HG02938 (cell line): ENCODE measurements at regions not wholly inside any gene's neighbourhood (a gene's known extent, or its start where the extent isn't known, plus 50 kb on each side); places are given as distances from the start of the nearest gene placed in this dataset.
"Not testable (repeated sequence)": the region's sequence is repeated elsewhere in the genome, so short reads cannot be mapped to it uniquely, and the experiment has no call there.

ENCODE experiments used
- ATAC-seq: cut with Tn5 transposase; IDR thresholded peaks from one replicate; pipeline ENCODE4 v1.9.1; 2021; ENCODE audit warnings: mild to moderate bottlenecking, moderate library complexity; ENCODE audit not compliant: unreplicated experiment

- ATAC-seq, result no peak
These were observed 92.5 kb upstream of the ZNF366 start for GRCh38 chr5:72599519-72600370.

- no peak for ATAC-seq
These were observed 91.8 kb upstream of the ZNF366 start for GRCh38 chr5:72599065-72599433.

DNA sequence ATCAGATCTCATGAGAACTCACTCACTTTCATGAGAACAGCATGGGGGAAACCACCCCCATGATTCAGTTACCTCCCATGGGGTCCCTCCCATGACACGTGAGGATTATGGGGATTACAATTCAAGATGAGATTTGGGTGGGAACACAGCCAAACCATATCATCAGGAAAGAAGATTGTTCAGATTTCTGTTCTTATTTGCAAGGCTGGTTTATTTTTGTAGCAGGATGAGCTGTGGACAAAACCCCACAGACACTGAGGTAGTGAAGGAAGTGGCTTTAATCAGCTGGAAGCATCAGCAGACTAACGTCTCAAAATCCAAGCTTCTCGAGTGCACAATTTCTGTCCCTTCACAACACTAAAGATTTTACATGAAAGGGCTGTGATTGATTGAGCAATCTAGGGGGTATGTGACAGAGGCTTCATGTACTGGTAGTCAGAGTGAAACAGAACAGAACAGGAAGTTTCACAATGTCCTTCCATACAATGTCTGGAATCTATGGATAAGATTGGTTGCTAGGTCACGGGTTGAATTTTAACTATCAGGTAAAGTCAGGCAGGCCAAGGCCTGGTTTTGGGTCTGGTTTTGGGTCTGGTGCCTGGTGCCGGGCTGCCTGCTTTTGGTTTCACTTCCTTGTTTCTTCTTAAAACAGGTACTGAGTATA lies 91.3 kb upstream of the ZNF366 start:
- ATAC-seq, result no peak

DNA sequence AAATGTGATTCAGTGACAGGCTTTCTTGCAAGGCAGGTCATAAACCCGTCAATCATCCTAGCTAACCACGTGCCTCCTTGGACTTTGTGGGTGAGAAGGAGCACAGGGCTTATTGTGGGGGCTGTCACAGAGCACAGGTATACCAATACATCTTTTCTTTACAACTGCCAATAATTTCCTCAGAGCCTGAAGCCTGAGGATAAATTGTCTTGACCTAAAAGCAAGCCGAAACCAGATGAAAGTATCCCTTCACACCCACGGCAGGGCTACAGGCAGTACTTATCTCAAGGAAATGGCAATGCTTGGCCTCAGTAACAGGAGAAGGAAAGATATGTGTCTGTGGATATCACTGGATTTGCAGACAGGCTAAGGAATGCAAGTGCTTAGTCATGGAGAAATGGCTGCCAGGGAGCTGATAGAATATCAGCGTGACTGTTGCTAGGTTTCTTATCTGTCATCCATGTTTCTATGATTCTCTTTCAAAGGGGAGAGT lies 90.3 kb upstream of the ZNF366 start:
- ATAC-seq, result no peak

GRCh38 chr5:72596956-72597355 lies 89.7 kb upstream of the ZNF366 start:
- no peak for ATAC-seq

- no peak for ATAC-seq
These were observed 81.4 kb upstream of the ZNF366 start for GRCh38 chr5:72588640-72589039.

- no peak for ATAC-seq
These were observed 80.6 kb upstream of the ZNF366 start for GRCh38 chr5:72587661-72588308.

- ATAC-seq, result no peak
These were observed 79.7 kb upstream of the ZNF366 start for GRCh38 chr5:72586788-72587530.

- peak; percentile 56 for ATAC-seq
These were observed 77.3 kb upstream of the ZNF366 start for GRCh38 chr5:72584466-72584865.

GRCh38 chr5:72579290-72579689 lies 72.1 kb upstream of the ZNF366 start:
- ATAC-seq, result not testable (repeated sequence)

GRCh38 chr5:72572236-72572765 lies 65.1 kb upstream of the ZNF366 start:
- no peak for ATAC-seq

DNA sequence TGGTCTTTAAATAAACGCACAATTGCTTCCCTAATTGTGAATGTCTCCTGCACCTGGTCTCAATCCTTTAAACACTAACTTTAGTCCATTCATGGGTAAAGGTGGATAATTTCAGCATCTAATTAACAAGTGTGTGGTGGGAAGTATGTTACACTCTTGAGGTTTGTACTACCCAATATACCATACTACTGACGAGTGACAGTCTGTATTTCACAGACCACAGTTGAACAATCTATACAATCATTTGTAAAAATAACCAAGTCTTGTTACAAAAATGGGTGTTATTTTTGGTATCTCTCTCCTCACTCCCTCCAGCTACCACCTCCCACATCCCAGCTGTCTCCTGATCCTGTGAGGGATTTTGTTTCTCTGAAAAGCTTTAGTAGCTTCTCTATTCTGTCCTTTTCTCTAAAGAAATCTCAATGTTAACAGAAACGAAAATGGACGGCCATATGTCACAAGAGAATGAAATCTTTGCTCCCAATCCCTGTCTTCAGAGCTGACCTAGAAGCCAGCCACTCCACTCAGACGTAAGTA lies 62.3 kb upstream of the ZNF366 start:
- ATAC-seq, result no peak

DNA sequence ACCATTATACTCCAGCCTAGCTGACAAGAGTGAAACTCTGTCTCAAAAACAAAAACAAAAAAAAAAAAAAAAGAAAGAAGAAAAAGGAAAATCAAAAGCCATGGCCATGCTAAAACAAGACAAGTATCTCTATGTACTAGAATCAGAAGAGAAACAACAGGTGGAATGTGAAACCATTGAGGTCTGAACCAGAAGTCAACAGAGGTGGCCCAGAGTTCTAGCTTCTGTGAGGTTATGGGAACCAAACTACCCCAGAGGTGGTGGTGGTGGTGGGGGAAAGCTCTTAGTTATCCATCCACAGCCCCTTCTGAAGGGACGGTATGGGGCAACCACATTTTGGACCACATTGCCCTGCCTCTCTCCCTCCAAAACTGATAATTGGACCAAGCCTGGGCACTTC lies 59.5 kb upstream of the ZNF366 start:
- no peak for ATAC-seq

DNA sequence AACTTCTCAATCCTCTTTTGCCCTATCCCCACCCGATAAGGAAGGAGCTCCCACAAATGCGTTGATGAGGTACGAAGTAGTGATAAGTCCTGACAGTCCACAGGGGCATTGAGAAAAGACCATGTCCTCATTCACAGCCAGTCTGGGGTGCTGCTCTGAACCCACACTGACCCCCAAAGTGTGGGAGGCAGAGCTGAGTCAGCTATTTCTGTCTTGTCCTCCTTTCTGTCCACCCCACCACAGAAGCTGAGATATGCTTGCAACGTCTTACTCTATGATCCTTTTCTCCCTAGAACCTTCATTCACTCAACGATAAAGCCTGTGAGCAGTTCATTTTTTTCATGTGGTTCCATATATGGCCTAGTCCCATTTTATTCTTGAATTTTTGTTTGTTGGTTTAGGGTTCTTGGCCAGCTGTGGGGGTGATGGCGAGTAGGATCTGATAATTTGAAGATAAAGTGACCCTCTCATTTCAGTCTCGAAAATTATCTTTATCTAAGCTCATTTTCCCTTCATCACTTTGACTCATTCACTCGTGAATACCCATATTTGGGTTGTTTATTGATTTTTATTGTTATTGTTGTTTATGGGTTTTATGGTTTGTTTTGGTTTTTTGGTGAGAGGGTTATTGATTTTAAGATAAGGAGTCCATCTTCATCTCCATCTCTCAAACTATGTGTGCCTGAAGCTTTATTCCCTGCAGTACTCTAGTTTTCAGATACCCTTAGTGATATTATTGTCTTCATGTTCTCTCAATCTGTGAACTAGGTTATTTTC lies 58.5 kb upstream of the ZNF366 start:
- no peak for ATAC-seq

DNA sequence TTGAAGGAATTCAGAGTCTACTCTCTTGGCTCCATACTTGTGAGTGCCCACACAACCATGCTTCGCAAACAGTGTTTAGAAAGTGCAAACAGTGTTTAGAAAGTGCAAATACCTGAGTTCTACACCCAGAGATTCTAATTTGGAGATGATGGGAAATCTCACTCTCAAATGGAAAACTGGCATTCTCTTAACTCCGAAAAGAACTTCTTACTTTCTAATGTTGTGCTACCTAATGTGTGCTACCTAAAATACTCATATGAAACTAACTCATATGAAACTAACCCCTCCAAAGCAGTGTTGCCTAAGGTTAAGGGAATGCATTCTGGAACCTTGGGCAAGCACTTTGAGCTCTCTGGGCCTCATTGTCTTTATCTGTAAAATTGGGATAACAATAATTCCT lies 55.5 kb upstream of the ZNF366 start:
- ATAC-seq, result no peak

DNA sequence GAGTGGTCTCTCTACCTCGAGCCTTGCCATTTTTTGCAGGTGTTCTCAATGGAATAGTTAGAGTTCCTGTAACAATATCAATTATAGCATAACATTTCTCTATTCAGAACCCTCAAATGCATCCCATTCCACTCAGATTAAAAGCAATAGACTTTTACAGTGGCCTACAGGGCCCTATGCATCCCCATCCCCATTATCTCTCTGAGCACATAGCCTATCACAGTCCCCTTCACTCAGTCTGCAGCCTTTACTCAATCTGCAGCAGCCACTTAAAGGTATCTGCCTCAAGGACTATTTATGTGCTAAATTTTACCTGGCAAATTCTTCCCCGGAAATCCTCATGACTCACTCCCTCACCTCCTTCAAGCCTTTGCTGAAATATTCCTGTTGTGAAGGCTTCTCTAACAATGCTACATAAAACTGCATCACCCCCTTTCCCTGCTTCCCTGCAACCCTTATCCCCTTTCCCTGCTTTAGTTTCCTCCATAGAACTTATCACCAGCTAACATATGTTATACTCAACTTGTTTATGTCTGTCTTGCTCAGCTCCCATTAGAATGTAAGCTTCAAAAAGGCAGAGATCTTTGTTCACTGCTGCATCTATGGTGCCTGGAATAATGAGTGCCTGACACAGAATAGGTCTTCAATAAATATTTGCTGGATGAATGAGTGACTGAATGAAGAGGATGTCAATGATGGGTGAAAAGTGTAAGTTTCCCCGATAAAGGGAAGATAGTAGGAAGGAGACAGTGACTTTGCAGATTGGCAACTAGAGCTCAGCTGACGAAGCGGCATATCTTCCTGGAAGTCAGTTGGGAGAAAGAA lies 54.1 kb upstream of the ZNF366 start:
- ATAC-seq, result no peak

- ATAC-seq, result no peak
These were observed 52.9 kb upstream of the ZNF366 start for GRCh38 chr5:72559866-72560766.

DNA sequence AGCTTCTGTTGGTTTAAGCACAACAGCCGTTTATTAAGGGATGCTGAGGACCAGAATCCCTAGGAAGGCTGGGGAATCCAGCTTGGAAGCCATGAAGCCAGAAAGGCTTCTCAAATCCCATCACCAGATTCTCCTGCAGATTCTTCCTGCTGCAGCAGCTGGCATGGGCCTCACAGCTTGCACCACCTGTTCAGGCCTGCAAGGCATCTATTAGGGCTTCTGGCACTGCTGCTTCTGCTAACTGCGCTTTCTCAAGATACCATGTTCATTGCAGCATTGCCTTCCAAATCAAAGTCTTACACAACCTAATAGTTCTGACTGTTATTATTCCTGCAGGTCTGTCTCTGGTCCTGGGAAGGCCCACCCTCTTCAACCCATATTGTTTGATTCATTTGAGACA lies 51.2 kb upstream of the ZNF366 start:
- no peak for ATAC-seq
